Stimulated activated naive B cell treated with anti-CD40 and anti-IgM and Interleukin-4, amounts not matched to agents 10 μg/mL and 1 μg/mL and 100 μg/mL, for 72 hours (primary cell): ENCODE measurements at regions not wholly inside any gene's neighbourhood (a gene's known extent, or its start where the extent isn't known, plus 50 kb on each side); places are given as distances from the start of the nearest gene placed in this dataset.
"Not testable (repeated sequence)": the region's sequence is repeated elsewhere in the genome, so short reads cannot be mapped to it uniquely, and the experiment has no call there.

Experiments
- ATAC-seq, 2 donors: fragments of 150-1000 bp; cut with Tn5 transposase; replicated peaks; 2 replicates each; pipeline ENCODE4 v1.10.0; 2021; ENCODE audit warnings: moderate library complexity in 1 of 2
- DNase-seq: peaks from one replicate; pipeline ENCODE4 v3.0.0; 2021
- H3K27ac Mint-ChIP-seq: one replicate; pipeline ENCODE4 v1.8.0; 2022; ENCODE audit warnings: mild to moderate bottlenecking, mixed read lengths
- H3K27me3 Mint-ChIP-seq, 2 donors: one replicate each; pipeline ENCODE4 v1.8.0; 2022; ENCODE audit warnings: mixed read lengths in 2 of 2
- H3K36me3 Mint-ChIP-seq, 2 donors: one replicate each; pipeline ENCODE4 v1.8.0; 2022; ENCODE audit warnings: mixed read lengths in 2 of 2, mild to moderate bottlenecking in 1 of 2
- H3K4me1 Mint-ChIP-seq, 2 donors: one replicate each; pipeline ENCODE4 v1.8.0; 2022; ENCODE audit warnings: mixed read lengths in 2 of 2, mild to moderate bottlenecking in 1 of 2
- H3K4me3 Mint-ChIP-seq, 2 donors: one replicate each; pipeline ENCODE4 v1.8.0; 2022; ENCODE audit warnings: mild to moderate bottlenecking in 2 of 2, mixed read lengths in 2 of 2, moderate library complexity in 1 of 2
- H3K9me3 Mint-ChIP-seq, 2 donors: one replicate each; pipeline ENCODE4 v1.8.0; 2022; ENCODE audit warnings: mixed read lengths in 2 of 2, mild to moderate bottlenecking in 1 of 2

DNA sequence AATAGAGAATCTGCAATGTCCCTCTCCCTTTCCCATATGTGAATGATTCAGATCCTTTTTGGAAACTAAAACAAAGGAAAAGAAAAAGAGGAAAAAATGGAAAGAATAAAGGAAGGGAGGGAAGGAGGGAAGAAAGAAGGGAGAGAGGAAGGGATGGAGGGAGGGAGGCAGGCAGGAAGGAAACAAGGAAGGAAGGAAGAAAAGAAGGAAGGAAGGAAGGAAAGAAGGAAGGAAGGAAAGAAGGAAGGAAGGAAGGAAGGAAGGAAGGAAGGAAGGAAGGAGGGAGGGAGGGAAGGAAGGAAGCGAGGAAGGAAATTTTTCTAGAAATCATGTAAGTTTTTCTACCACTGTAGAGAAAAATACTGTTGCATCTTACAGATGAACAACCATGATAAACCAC is 215.0 kb upstream of the CBLB start:
- Mint-ChIP-seq H3K4me1 (peaks cover 0 to 4% of the 10 kb centered on the region in 2 donors), H3K4me3 (no peak overlapping the region)
- ATAC-seq = no peak

GRCh38 chr3:106086038-106086437 is 217.2 kb upstream of the CBLB start:
- no peak for DNase-seq
- Mint-ChIP-seq H3K27me3 (peaks cover 0 to 4% of the 10 kb centered on the region in 2 donors), H3K4me3 (no peak overlapping the region), H3K36me3 (peaks cover 0 to 3% of the 10 kb centered on the region in 2 donors), H3K9me3 (peaks cover 3% of the 10 kb centered on the region in 2 donors), H3K27ac (no peak overlapping the region), H3K4me1 (peaks cover 0 to 2% of the 10 kb centered on the region in 2 donors)
- no peak for ATAC-seq

More for the DNA sequence above, 215.0 kb upstream of the CBLB start:
- DNase-seq = no peak
- Mint-ChIP-seq H3K27me3 (peaks cover 0 to 4% of the 10 kb centered on the region in 2 donors), H3K9me3 (peaks cover 6 to 7% of the 10 kb centered on the region in 2 donors), H3K36me3 (peaks cover 0 to 3% of the 10 kb centered on the region in 2 donors), H3K27ac (no peak overlapping the region)

- no peak for DNase-seq
- Mint-ChIP-seq H3K27ac (no peak overlapping the region), H3K4me3 (no peak overlapping the region), H3K9me3 (peaks cover 3% of the 10 kb centered on the region in 2 donors), H3K36me3 (peaks cover 0 to 3% of the 10 kb centered on the region in 2 donors), H3K27me3 (peaks cover 0 to 4% of the 10 kb centered on the region in 2 donors), H3K4me1 (peaks cover 0 to 2% of the 10 kb centered on the region in 2 donors)
- no peak for ATAC-seq
Observed at GRCh38 chr3:106086636-106087035, 217.8 kb upstream of the CBLB start.

DNA sequence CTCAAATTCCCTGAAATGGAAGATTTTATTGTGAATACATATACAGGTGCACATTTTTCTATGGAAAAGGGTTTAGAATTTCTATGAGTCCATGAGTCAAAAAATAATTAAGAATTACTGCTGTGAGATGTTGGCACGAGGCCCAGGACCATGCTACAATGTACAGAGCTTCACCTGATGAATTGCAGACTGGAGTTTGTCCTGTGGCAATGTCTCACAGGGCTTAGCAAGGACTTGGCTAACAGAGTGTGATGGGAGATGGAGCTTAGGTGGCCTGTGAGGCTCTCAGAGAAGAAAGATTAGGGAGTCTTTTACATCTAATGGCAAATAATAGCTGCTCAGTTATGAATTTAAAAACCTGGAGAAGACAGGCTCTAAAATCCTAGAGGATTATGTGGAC is 219.5 kb upstream of the CBLB start:
- peaks cover 3% of the 10 kb centered on the region in 2 donors for H3K9me3 Mint-ChIP-seq
- H3K27me3 Mint-ChIP-seq = peaks cover 0 to 4% of the 10 kb centered on the region in 2 donors
- no peak overlapping the region for H3K27ac Mint-ChIP-seq
- H3K4me1 Mint-ChIP-seq = peaks cover 0 to 2% of the 10 kb centered on the region in 2 donors
- ATAC-seq (no peak), DNase-seq (no peak)
- H3K36me3 Mint-ChIP-seq = peaks cover 0 to 3% of the 10 kb centered on the region in 2 donors
- H3K4me3 Mint-ChIP-seq = no peak overlapping the region

- Mint-ChIP-seq H3K27me3 (peaks cover 0 to 4% of the 10 kb centered on the region in 2 donors), H3K27ac (no peak overlapping the region), H3K36me3 (peaks cover 0 to 3% of the 10 kb centered on the region in 2 donors), H3K4me1 (peaks cover 0 to 2% of the 10 kb centered on the region in 2 donors), H3K9me3 (peaks cover under 1% of the 10 kb centered on the region in 2 donors), H3K4me3 (no peak overlapping the region)
- no peak for ATAC-seq
- no peak for DNase-seq
Observed at GRCh38 chr3:106088899-106089298, 220.1 kb upstream of the CBLB start.

GRCh38 chr3:106089806-106090205 is 221.0 kb upstream of the CBLB start:
- peaks cover 0 to 4% of the 10 kb centered on the region in 2 donors for H3K27me3 Mint-ChIP-seq
- H3K9me3 Mint-ChIP-seq = no peaks in the 10 kb centered on the region
- no peak for ATAC-seq

GRCh38 chr3:106092792-106093191 is 224.0 kb upstream of the CBLB start:
- no peaks in the 10 kb centered on the region for H3K27me3 Mint-ChIP-seq
- H3K9me3 Mint-ChIP-seq = no peaks in the 10 kb centered on the region
- H3K4me3 Mint-ChIP-seq = no peak overlapping the region
- no peak for ATAC-seq
- no peaks in the 10 kb centered on the region for H3K36me3 Mint-ChIP-seq
- peaks cover 0 to under 1% of the 10 kb centered on the region in 2 donors for H3K4me1 Mint-ChIP-seq
- no peak for DNase-seq
- no peak overlapping the region for H3K27ac Mint-ChIP-seq

More at GRCh38 chr3:106089806-106090205, 221.0 kb upstream of the CBLB start:
- peaks cover 0 to 3% of the 10 kb centered on the region in 2 donors for H3K36me3 Mint-ChIP-seq
- DNase-seq = no peak
- H3K4me1 Mint-ChIP-seq = peaks cover 0 to 2% of the 10 kb centered on the region in 2 donors
- H3K27ac Mint-ChIP-seq = no peak overlapping the region
- no peak overlapping the region for H3K4me3 Mint-ChIP-seq

GRCh38 chr3:106093616-106094015 is 224.8 kb upstream of the CBLB start:
- DNase-seq (no peak), ATAC-seq (no peak)
- no peaks in the 10 kb centered on the region for H3K27me3 Mint-ChIP-seq
- H3K4me1 Mint-ChIP-seq = peaks cover 7% of the 10 kb centered on the region in 2 donors
- no peak overlapping the region for H3K27ac Mint-ChIP-seq
- no peak overlapping the region for H3K4me3 Mint-ChIP-seq
- no peaks in the 10 kb centered on the region for H3K36me3 Mint-ChIP-seq
- no peaks in the 10 kb centered on the region for H3K9me3 Mint-ChIP-seq

DNA sequence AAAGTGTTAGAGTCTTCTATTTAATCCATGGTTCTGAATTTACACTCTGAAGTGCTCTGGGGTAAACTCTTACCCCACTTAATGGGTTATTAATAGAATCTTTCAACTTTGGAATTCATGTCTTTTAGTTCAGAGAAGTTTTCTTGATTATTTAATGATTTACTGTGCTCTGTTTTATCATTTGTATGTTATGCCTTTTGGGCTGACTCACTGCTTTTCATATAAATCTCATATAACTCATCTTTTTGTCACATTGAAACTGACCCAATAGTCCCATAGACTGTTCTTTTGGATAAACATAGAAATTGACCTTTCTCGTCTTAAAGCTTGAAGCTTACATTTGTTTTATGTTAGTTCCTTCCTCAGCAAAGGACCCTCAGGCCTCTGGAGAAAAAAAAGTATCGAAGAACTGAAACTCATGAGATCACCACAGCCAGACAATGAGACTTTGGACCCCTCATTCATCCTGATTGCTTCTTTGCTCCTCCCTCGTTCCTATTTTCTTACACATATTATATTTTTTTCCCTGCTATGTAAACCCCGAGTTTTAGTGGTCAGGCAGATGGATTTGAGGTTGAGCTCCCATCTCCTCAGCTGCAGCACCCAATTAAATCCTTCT is 229.1 kb upstream of the CBLB start:
- Mint-ChIP-seq H3K9me3 (peaks cover 18 to 20% of the 10 kb centered on the region in 2 donors), H3K36me3 (peaks cover 4 to 7% of the 10 kb centered on the region in 2 donors), H3K27ac (no peak overlapping the region), H3K27me3 (no peaks in the 10 kb centered on the region), H3K4me1 (peaks cover 7 to 8% of the 10 kb centered on the region in 2 donors), H3K4me3 (no peak overlapping the region)
- DNase-seq (no peak), ATAC-seq (peak in 1 of 2 donors; percentile 46)

GRCh38 chr3:106103383-106103782 is 234.6 kb upstream of the CBLB start:
- H3K4me1 Mint-ChIP-seq = peaks cover 3 to 4% of the 10 kb centered on the region in 2 donors
- no peak for ATAC-seq
- peaks cover 6 to 11% of the 10 kb centered on the region in 2 donors for H3K36me3 Mint-ChIP-seq
- H3K27me3 Mint-ChIP-seq = no peaks in the 10 kb centered on the region
- H3K4me3 Mint-ChIP-seq = no peak overlapping the region
- peaks cover 23% of the 10 kb centered on the region in 2 donors for H3K9me3 Mint-ChIP-seq
- H3K27ac Mint-ChIP-seq = no peak overlapping the region
- DNase-seq = no peak

GRCh38 chr3:106104078-106104477 is 235.3 kb upstream of the CBLB start:
- no peak overlapping the region for H3K4me3 Mint-ChIP-seq
- no peak for ATAC-seq

GRCh38 chr3:106108925-106109324 is 240.1 kb upstream of the CBLB start:
- H3K4me1 Mint-ChIP-seq = no peaks in the 10 kb centered on the region
- H3K36me3 Mint-ChIP-seq = no peaks in the 10 kb centered on the region
- no peaks in the 10 kb centered on the region for H3K9me3 Mint-ChIP-seq
- no peaks in the 10 kb centered on the region for H3K27me3 Mint-ChIP-seq
- no peak overlapping the region for H3K4me3 Mint-ChIP-seq
- no peak for ATAC-seq
- DNase-seq = no peak
- H3K27ac Mint-ChIP-seq = no peak overlapping the region

More at GRCh38 chr3:106104078-106104477, 235.3 kb upstream of the CBLB start:
- H3K27ac Mint-ChIP-seq = no peak overlapping the region
- peaks cover 23% of the 10 kb centered on the region in 2 donors for H3K9me3 Mint-ChIP-seq
- DNase-seq = no peak
- no peaks in the 10 kb centered on the region for H3K27me3 Mint-ChIP-seq
- H3K36me3 Mint-ChIP-seq = peaks cover 6 to 11% of the 10 kb centered on the region in 2 donors
- H3K4me1 Mint-ChIP-seq = peaks cover 0 to 4% of the 10 kb centered on the region in 2 donors

GRCh38 chr3:106112561-106112960 is 243.7 kb upstream of the CBLB start:
- not testable (repeated sequence) for H3K4me1 Mint-ChIP-seq, H3K27ac Mint-ChIP-seq, ATAC-seq, H3K4me3 Mint-ChIP-seq, DNase-seq, H3K27me3 Mint-ChIP-seq, H3K36me3 Mint-ChIP-seq, H3K9me3 Mint-ChIP-seq

DNA sequence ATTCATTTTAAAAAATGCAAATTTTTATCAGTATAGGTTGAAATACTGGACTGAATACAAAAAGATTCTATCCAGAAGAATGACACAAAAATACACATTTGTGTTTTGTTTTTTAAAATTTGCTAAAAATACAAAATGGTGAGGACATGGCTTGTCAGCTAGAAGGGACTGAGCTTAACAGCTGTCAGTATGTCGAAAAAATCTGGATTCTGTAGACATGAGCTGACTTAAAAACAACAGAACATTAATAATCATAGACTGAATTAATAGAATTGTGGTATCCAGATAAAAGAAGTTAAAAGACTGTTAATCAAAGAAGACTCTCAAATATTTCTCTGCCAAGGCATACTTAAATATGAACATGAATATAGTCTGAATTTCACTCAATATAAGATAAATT is 244.9 kb upstream of the CBLB start:
- H3K27ac Mint-ChIP-seq = no peak overlapping the region
- no peak overlapping the region for H3K4me3 Mint-ChIP-seq
- no peak for ATAC-seq
- no peak for DNase-seq
- H3K36me3 Mint-ChIP-seq = no peaks in the 10 kb centered on the region
- H3K4me1 Mint-ChIP-seq = peaks cover under 1% of the 10 kb centered on the region in 2 donors
- H3K27me3 Mint-ChIP-seq = no peaks in the 10 kb centered on the region
- H3K9me3 Mint-ChIP-seq = peaks cover 0 to 1% of the 10 kb centered on the region in 2 donors

GRCh38 chr3:106114220-106114619 is 245.4 kb upstream of the CBLB start:
- peaks cover 0 to 1% of the 10 kb centered on the region in 2 donors for H3K9me3 Mint-ChIP-seq
- no peak overlapping the region for H3K27ac Mint-ChIP-seq
- no peak overlapping the region for H3K4me3 Mint-ChIP-seq
- H3K36me3 Mint-ChIP-seq = no peaks in the 10 kb centered on the region
- H3K27me3 Mint-ChIP-seq = no peaks in the 10 kb centered on the region
- no peak for ATAC-seq
- no peak for DNase-seq
- H3K4me1 Mint-ChIP-seq = peaks cover 3 to 5% of the 10 kb centered on the region in 2 donors
